GM13977 (cell line): ENCODE measurements at regions not wholly inside any gene's neighbourhood (a gene's known extent, or its start where the extent isn't known, plus 50 kb on each side); places are given as distances from the start of the nearest gene placed in this dataset.
A peak's percentile ranks its signal among the peaks of the same experiment; 100 is the strongest.

ENCODE experiments used
- DNase-seq: peaks from one replicate; pipeline ENCODE4 v3.0.0; 2012; ENCODE audit warnings: low spot score
- in situ Hi-C: fragments of 300-500 bp; cut with MboI; formaldehyde crosslinking; loops from one replicate; pipeline ENCODE4 v1.12.0; 2022; ENCODE audit warnings: low sequenced_read_pairs, low pct_unique_long_range_greater_than_20kb, mixed read lengths, inconsistent platforms; ENCODE audit not compliant: unreplicated experiment
- TF ChIP-seq, protein P1 (sequence below): IDR thresholded peaks from 2 replicates; pipeline ENCODE4 v1.5.1; 2012; ENCODE audit warnings: mild to moderate bottlenecking, control low read depth; ENCODE audit not compliant: insufficient read depth; ENCODE audit errors: extremely low read depth, missing control alignments

DNA sequence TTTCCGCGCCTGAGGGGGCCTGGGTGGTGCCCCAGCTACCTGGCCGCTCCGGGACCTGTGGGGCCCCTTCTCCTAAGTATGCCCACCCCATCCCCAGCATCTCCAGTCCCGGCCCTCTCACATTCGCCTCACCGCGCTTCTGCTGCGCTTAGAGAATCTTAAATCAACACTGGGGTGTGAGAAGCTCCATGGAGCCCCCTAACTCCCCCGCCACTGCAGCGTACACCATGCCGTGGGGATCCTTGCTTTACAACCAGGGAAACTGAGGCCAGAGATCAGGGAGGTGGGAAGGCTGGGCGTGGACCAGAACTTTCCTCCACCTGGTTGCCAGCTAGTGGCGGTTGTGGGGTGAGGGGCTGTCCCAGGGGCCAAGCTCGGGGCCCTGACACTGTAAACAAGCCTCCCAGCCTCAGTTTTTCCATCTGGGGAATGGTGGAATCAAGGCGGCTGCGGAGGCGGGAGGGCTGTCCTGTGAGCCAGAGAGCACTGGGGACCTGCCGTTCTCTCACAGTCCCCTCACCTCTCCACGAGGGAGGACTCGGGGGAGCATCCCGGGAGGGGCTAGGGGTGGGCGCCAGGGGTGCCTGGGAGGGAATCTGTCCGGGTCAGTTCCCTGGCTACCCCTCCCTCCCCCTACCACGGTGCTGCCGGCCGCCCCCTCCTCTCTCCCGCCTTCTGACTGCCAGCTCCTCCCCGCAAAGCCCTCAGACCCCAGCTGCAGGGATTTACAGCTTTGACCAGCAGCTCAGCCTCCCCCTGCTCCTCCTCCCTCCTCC, 161.2 kb downstream of the C9orf50 start:
- DNase-seq = peak; percentile 68
- in situ Hi-C loops = no loop called here
- TF ChIP-seq, protein P1, sequence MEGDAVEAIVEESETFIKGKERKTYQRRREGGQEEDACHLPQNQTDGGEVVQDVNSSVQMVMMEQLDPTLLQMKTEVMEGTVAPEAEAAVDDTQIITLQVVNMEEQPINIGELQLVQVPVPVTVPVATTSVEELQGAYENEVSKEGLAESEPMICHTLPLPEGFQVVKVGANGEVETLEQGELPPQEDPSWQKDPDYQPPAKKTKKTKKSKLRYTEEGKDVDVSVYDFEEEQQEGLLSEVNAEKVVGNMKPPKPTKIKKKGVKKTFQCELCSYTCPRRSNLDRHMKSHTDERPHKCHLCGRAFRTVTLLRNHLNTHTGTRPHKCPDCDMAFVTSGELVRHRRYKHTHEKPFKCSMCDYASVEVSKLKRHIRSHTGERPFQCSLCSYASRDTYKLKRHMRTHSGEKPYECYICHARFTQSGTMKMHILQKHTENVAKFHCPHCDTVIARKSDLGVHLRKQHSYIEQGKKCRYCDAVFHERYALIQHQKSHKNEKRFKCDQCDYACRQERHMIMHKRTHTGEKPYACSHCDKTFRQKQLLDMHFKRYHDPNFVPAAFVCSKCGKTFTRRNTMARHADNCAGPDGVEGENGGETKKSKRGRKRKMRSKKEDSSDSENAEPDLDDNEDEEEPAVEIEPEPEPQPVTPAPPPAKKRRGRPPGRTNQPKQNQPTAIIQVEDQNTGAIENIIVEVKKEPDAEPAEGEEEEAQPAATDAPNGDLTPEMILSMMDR = no peak

DNA sequence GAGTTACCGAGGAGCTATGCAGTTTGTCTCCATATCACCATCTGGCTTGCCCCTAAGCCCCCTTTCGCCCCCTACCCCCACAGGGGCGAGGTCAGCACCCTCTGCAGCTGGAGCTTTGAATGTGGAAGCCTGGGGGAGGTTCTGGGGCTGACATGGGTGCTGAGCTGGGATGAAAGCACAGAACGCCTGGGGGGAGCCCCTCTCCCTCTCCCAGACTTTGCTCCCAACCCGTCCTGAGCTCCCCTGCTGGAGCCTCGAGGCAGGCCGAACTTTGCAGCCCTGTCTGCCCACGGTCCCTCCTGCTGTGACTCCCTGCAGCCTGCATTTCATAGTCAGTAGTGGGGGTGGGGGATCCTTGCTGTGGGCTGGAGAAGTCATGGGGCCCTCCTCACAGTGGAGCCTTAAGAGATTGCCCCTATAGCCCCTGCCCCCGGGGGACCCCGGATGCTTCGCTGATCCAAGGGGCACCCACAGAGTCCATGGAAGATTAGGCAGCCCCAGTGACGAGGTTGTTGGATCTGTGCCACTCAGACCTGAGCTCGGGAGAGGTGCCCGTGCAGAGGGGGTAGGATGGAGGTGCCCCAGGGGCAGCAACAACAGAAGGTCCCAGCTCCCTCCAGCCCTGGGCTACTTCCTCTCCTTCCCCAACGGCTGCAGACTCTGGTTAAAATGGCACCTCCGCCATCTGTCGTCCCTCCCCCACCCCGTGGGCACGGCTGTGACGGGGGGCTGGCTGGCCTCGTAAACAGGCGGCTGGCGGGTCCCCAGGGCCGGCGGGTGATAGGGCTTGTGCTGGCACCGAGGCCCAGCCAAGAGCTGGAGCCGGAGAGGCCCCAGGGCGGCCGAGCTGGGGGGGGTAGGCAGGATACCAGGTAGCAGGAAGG, 162.0 kb downstream of the C9orf50 start:
- TF ChIP-seq, protein P1 = no peak
- in situ Hi-C loops = no loop called here
- DNase-seq = peak; percentile 56

DNA sequence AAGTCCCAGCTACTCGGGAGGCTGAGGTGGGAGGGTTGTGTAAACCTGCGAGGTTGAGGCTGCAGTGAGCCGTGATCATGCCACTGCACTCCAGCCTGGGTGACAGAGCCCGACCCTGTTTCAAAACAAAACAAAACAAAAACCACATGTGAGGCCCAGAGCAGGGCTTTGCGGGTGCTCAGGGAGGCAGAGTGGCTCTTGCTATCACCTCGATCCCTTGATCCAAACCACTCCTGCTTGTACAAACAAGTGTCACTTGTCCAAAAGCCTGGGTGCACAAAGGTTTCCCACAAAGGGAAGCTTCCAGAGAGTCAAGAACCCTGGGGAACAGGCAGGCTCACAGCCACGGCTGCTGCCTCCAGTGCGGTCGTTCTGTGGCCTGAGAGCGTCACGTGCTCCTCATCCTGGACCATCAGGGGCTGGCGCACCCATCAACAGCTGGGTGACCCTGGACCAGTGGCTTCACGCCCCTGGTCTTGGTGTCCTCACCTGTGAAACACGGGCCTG, 162.7 kb downstream of the C9orf50 start:
- in situ Hi-C loops = no loop called here
- peak; percentile 74 for DNase-seq
- TF ChIP-seq, protein P1 = no peak

DNA sequence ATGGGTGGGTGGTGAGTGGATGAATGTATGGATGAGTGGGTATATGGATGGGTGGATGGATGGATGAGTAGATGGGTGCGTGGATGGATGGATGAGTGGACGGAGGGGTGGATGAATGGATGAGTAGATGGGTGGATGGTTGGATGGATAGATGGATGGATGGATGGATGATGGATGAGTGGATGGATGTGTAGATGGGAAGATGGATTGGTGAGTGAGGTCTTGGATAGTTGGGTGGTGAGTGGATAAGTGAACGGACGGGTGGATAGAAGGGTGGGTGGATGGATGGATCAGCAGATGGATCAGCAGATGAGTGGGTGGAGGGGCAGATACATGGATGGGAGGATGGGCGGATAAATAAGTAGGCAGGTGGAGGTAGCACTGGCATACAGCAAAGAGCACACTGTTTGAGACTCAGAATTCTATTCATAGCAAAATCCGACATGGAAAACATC, 163.5 kb downstream of the C9orf50 start:
- TF ChIP-seq, protein P1 = no peak
- in situ Hi-C loops = no loop called here
- DNase-seq = no peak

DNA sequence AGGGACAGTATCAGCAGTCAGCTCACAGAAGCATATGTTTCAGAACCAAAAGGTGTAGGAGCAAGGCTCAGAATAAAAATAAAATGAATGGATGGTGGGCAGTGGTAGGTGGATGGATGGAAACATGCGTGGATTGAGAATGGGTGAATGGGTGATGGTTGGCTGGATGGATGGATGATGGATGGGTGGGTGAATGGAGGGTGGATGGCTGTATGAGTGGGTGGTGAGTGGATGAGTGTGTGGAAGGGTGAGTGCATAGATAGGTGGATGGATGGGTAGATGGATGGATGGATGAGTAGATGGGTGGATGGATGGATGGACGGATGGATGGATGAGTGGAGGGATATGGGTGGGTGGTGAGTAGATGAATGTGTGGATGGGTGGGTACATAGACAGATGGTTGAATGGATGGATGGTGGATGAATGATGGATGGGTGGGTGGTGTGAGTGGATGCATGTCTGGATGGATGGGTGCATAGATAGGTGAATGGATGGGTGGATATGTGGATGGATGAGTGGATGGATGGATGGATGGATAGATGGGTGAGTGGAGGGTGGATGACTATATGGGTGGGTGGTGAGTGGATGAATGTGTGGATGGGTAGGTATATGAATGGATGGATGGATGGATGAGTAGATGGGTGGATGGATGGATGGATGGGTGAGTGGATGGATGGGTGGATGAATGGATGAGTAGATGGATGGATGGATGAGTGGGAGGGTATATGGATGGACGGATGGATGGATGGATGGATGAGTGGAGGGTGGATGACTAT, 164.2 kb downstream of the C9orf50 start:
- in situ Hi-C loops = no loop called here
- TF ChIP-seq, protein P1 = no peak
- no peak for DNase-seq
